HEK293T (cell line): ENCODE measurements at regions not wholly inside any gene's neighbourhood (a gene's known extent, or its start where the extent isn't known, plus 50 kb on each side); places are given as distances from the start of the nearest gene placed in this dataset.

Experiments used
- ARNT ChIP-seq: fragments of 450-650 bp; IDR thresholded peaks from 2 replicates; pipeline ENCODE4 v1.6.1; 2017; ENCODE audit warnings: mild to moderate bottlenecking
- BHLHE40 ChIP-seq: fragments of 450-650 bp; IDR thresholded peaks from 2 replicates; pipeline ENCODE4 v1.6.1; 2016; ENCODE audit warnings: mild to moderate bottlenecking, moderate library complexity, borderline replicate concordance
- ELF4 ChIP-seq: fragments of 450-650 bp; IDR thresholded peaks from 2 replicates; pipeline ENCODE4 v1.6.1; 2017; ENCODE audit warnings: antibody characterized with exemption
- FOXK2 ChIP-seq: fragments of 450-650 bp; IDR thresholded peaks from 2 replicates; pipeline ENCODE4 v1.6.1; 2016; ENCODE audit warnings: mild to moderate bottlenecking
- HDGF ChIP-seq: fragments of 450-650 bp; IDR thresholded peaks from 2 replicates; pipeline ENCODE4 v1.6.1; 2017; ENCODE audit warnings: antibody characterized with exemption, borderline replicate concordance
- L3MBTL2 ChIP-seq: fragments of 450-650 bp; conservative IDR thresholded peaks from 2 replicates; pipeline ENCODE4 v1.6.1; 2016; ENCODE audit warnings: mild to moderate bottlenecking
- NFRKB ChIP-seq: fragments of 450-650 bp; IDR thresholded peaks from 2 replicates; pipeline ENCODE4 v1.6.1; 2016; ENCODE audit warnings: mild to moderate bottlenecking, moderate library complexity
- SP1 ChIP-seq: fragments of 450-650 bp; IDR thresholded peaks from 2 replicates; pipeline ENCODE4 v1.6.1; 2017
- TARDBP ChIP-seq: fragments of 450-650 bp; IDR thresholded peaks from 2 replicates; pipeline ENCODE4 v1.6.1; 2016

DNA sequence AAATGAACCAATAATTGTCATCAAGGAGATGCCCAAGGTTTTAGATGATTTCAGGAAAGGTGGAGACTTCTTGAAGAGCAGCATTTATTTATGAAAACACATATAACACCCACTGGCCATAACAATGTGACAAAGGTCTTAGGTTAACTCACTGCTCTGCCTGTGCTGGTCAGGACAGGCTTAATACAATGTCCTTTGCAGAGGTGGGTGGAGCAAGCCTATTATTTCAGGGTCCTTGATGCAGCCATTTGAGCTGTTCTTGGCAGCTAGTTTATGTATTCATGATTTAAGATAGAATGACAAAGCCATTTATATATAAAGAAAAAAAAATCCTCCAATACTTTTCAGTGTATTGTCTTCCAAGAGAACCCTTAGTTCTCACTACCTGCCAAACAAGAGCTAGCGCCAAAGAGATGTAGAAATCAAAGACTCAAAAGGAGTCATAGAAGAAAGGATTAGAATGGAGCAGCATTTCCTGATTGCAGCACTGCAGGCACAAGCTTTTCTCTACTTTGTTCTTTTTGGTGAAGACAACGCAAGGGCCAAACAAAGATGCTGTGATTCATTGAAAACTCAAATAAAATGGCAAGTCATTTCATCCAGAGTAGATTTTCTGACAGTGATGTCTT, 124.3 kb upstream of the TSHZ2 start:
- no peak for TF ChIP-seq BHLHE40
- no peak for TF ChIP-seq ARNT
- no peak for TF ChIP-seq NFRKB
- no peak for TF ChIP-seq HDGF
- TF ChIP-seq ELF4, result no peak
- no peak for TF ChIP-seq L3MBTL2
- no peak for TF ChIP-seq TARDBP
- no peak for TF ChIP-seq SP1
- TF ChIP-seq FOXK2, result no peak
